DND-41 (cell line): ENCODE measurements at regions not wholly inside any gene's neighbourhood (a gene's known extent, or its start where the extent isn't known, plus 50 kb on each side); places are given as distances from the start of the nearest gene placed in this dataset.
A peak's percentile ranks its signal among the peaks of the same experiment; 100 is the strongest.

Experiments used
- ATAC-seq: fragments of 200-7000 bp; cut with Tn5 transposase; 3 replicates; pipeline ENCODE4 v1.9.1; 2021; ENCODE audit warnings: low read depth; ENCODE audit not compliant: insufficient read depth
- DNase-seq: peaks from one replicate; pipeline ENCODE4 v3.0.0-alpha.2; 2020
- H2AFZ ChIP-seq: 2 replicates; pipeline ENCODE4 v1.6.0; 2012; ENCODE audit warnings: low read depth, low read length
- H3K27ac ChIP-seq: 2 replicates; pipeline ENCODE4 v1.5.1; 2012; ENCODE audit warnings: low read length, inconsistent platforms
- H3K27me3 ChIP-seq: fragments of 200-600 bp; sonication (generic); 2 replicates; pipeline ENCODE4 v1.6.0; 2012; ENCODE audit warnings: low read length, mild to moderate bottlenecking, inconsistent platforms; ENCODE audit not compliant: insufficient read depth, poor library complexity
- H3K36me3 ChIP-seq: 2 replicates; pipeline ENCODE4 v1.5.1; 2012; ENCODE audit warnings: low read length, inconsistent platforms; ENCODE audit not compliant: insufficient read depth
- H3K4me1 ChIP-seq: 2 replicates; pipeline ENCODE4 v1.5.1; 2012; ENCODE audit warnings: mild to moderate bottlenecking, low read length; ENCODE audit not compliant: insufficient read depth
- H3K4me2 ChIP-seq: 2 replicates; pipeline ENCODE4 v1.6.0; 2012; ENCODE audit warnings: mild to moderate bottlenecking, moderate library complexity, low read length, inconsistent platforms; ENCODE audit not compliant: insufficient read depth
- H3K4me3 ChIP-seq, 2 experiments: fragments of 200-600 bp in 1 of 2; shearing (Covaris generic) in 1 of 2; 2 replicates each; pipeline ENCODE4 v1.5.1; 2012 to 2016; ENCODE audit warnings: inconsistent platforms in 2 of 2, low read length in 2 of 2, mild to moderate bottlenecking in 2 of 2, low read depth in 1 of 2, moderate library complexity in 1 of 2
- H3K79me2 ChIP-seq: 2 replicates; pipeline ENCODE4 v1.6.0; 2012; ENCODE audit warnings: low read length, inconsistent platforms; ENCODE audit not compliant: insufficient read depth
- H3K9ac ChIP-seq: 2 replicates; pipeline ENCODE4 v1.6.0; 2012; ENCODE audit warnings: low read depth, mild to moderate bottlenecking, inconsistent platforms, low read length, moderate library complexity
- H3K9me3 ChIP-seq: 2 replicates; pipeline ENCODE4 v1.5.1; 2012; ENCODE audit warnings: low read length, moderate library complexity, mild to moderate bottlenecking, inconsistent platforms; ENCODE audit not compliant: insufficient read depth, severe bottlenecking
- H4K20me1 ChIP-seq: 2 replicates; pipeline ENCODE4 v1.6.0; 2012; ENCODE audit warnings: low read length; ENCODE audit not compliant: insufficient read depth
- CTCF ChIP-seq: IDR thresholded peaks from 2 replicates; pipeline ENCODE4 v1.5.1; 2012; ENCODE audit warnings: borderline replicate concordance, low read length, moderate library complexity, mild to moderate bottlenecking; ENCODE audit not compliant: poor library complexity, severe bottlenecking; ENCODE audit errors: extremely low read depth
- EZH2 ChIP-seq: IDR thresholded peaks from 3 replicates; pipeline ENCODE4 v1.6.1; 2012; ENCODE audit warnings: borderline replicate concordance, low read depth, mild to moderate bottlenecking, moderate library complexity, low read length, inconsistent platforms; ENCODE audit not compliant: severe bottlenecking

GRCh38 chr2:71799013-71799575, 345.7 kb downstream of the DYSF start:
- H4K20me1 ChIP-seq = no peaks in the 10 kb centered on the region; the same call in 1 of the 2 replicates
- no peaks in the 10 kb centered on the region for H3K4me1 ChIP-seq
- H3K27me3 ChIP-seq = no peaks in the 10 kb centered on the region
- no peaks in the 10 kb centered on the region for H3K79me2 ChIP-seq
- H3K4me3 ChIP-seq = no peak overlapping the region
- DNase-seq (no peak), ATAC-seq (no peak)
- H3K36me3 ChIP-seq = no peaks in the 10 kb centered on the region
- no peak overlapping the region for H3K9ac ChIP-seq
- H3K4me2 ChIP-seq = no peak overlapping the region
- H3K9me3 ChIP-seq = no peaks in the 10 kb centered on the region
- no peak for TF ChIP-seq EZH2
- no peak overlapping the region for H3K27ac ChIP-seq
- H2AFZ ChIP-seq = no peak overlapping the region

- Histone ChIP-seq H2AFZ (no peak overlapping the region), H3K4me2 (no peak overlapping the region), H3K27me3 (no peaks in the 10 kb centered on the region), H3K36me3 (no peaks in the 10 kb centered on the region), H3K4me1 (no peaks in the 10 kb centered on the region), H4K20me1 (no peaks in the 10 kb centered on the region; the same call in 1 of the 2 replicates), H3K79me2 (no peaks in the 10 kb centered on the region), H3K27ac (no peak overlapping the region), H3K9me3 (no peaks in the 10 kb centered on the region), H3K4me3 (no peak overlapping the region), H3K9ac (no peak overlapping the region)
- DNase-seq = no peak
- TF ChIP-seq EZH2 = no peak
- peak; percentile 61 for TF ChIP-seq CTCF
- peak; percentile 49; the same call in 1 of the 3 replicates for ATAC-seq
Observed at GRCh38 chr2:71798266-71799012, 345.1 kb downstream of the DYSF start.

- Histone ChIP-seq H3K27me3 (no peaks in the 10 kb centered on the region), H3K4me3 (no peak overlapping the region), H2AFZ (no peak overlapping the region), H3K36me3 (no peaks in the 10 kb centered on the region), H4K20me1 (no peaks in the 10 kb centered on the region; the same call in 1 of the 2 replicates), H3K4me2 (no peak overlapping the region), H3K27ac (no peak overlapping the region), H3K9ac (no peak overlapping the region), H3K9me3 (no peaks in the 10 kb centered on the region), H3K79me2 (no peaks in the 10 kb centered on the region), H3K4me1 (no peaks in the 10 kb centered on the region)
- TF ChIP-seq EZH2 (no peak), CTCF (no peak)
- ATAC-seq (no peak), DNase-seq (no peak)
Observed at GRCh38 chr2:71797035-71797810, 343.9 kb downstream of the DYSF start.

- no peaks in the 10 kb centered on the region for H3K27me3 ChIP-seq
- no peaks in the 10 kb centered on the region; the same call in 1 of the 2 replicates for H4K20me1 ChIP-seq
- H3K36me3 ChIP-seq = no peaks in the 10 kb centered on the region
- H3K4me1 ChIP-seq = no peaks in the 10 kb centered on the region
- H3K4me2 ChIP-seq = no peak overlapping the region
- no peak overlapping the region for H3K27ac ChIP-seq
- H3K4me3 ChIP-seq = no peak overlapping the region
- H3K79me2 ChIP-seq = no peaks in the 10 kb centered on the region
- DNase-seq = no peak
- no peak overlapping the region for H3K9ac ChIP-seq
- ATAC-seq = no peak
- no peak for TF ChIP-seq CTCF
- no peak overlapping the region for H2AFZ ChIP-seq
- no peaks in the 10 kb centered on the region for H3K9me3 ChIP-seq
Observed at GRCh38 chr2:71796174-71796593, 342.8 kb downstream of the DYSF start.
